Dermis blood vessel endothelial cell (primary cell): ENCODE measurements at regions not wholly inside any gene's neighbourhood (a gene's known extent, or its start where the extent isn't known, plus 50 kb on each side); places are given as distances from the start of the nearest gene placed in this dataset.

Experiments
- DNase-seq: peaks from one replicate; pipeline ENCODE4 v3.0.0; 2010

DNA sequence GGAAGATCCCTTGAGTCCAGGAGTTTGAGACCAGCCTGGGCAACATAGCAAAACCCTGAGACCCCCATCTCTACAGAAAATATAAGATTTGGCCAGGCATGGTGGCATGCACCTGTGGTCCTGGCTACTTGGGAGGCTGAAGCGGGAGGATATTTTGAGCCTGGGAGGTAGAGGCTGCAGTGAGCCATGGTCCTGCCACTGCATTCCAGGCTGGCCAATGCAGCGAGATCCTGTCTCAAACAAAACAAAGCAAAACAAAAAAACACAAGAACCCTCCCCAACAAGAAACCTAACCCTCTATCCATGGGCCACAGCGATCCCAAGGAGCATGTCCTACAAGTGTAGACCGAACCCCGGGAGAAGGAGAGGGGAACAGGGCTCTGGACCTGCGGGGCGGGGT lies 133.3 kb downstream of the MGAT5B start:
- no peak for DNase-seq

- DNase-seq, result peak; percentile 44
These were observed 134.2 kb downstream of the MGAT5B start for GRCh38 chr17:77002103-77003045.

- no peak for DNase-seq
These were observed 135.5 kb downstream of the MGAT5B start for GRCh38 chr17:77003699-77004098.

DNA sequence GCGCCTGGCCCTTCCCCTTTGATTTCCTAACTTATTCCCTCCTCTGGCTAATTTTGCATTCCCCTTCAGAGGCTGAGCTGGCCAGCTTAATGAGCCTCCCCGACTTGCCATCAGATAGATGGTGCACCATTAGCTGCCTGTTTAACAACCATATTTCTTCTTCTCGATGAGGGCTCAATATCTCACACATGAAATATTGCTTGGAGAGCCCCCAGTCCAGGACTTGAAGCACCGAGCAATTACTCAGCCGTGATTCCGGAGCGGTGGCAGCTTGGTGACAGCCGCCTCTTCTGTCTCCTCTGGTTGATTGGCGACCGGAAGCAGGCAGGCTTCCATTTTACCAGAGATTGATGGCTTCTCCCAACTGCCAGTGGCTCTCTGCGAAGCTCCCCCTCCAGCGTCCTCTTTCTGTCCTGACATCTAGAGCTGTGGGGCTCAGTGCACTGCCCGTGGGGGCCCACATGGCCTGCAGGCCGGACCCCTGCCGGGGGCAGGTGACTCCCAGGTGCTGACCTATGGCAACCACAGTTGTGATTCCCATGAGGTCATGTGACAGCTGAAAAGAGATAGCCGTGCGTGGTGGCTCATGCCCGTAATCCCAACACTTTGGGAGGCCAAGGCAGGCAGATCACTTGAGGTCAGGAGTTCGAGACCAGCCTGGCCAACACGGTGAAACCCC lies 133.7 kb upstream of the SEC14L1 start:
- DNase-seq, result no peak

DNA sequence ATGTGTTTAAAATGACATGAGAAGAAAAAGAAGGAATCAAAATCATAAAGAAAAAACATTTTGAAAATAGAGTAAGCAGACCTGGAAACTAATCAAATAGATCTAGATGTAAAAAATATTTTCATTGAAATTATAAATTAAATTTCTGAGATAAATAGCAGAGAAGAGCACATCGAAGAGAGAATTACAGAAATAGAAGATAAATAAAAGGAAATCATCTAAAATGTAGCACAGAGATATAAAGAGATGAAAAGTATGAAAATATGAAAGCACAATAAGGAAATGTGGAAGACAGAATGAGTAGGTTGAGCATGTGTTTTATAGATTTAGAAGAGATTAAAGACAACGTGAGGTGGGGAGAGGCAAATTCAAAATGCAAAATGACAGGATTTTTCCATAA lies 130.9 kb upstream of the SEC14L1 start:
- no peak for DNase-seq

DNA sequence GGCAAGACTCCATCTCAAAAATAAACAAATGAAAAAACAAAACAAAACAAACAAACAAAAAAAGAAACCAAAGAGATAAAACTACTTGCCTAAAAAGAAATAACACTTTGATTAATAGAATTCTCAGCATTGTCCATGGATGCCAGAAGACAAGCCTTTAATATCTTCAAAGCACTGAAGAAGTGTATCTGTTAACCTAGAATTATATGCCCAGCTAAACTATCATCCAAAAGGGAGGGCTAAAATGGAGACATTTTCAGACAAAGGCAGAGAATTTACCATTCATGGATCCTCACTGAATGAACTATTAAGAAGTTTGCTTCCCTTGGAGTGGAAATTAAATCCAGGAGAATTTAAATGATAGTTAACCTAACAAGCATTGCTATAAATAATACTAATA lies 130.1 kb upstream of the SEC14L1 start:
- no peak for DNase-seq

DNA sequence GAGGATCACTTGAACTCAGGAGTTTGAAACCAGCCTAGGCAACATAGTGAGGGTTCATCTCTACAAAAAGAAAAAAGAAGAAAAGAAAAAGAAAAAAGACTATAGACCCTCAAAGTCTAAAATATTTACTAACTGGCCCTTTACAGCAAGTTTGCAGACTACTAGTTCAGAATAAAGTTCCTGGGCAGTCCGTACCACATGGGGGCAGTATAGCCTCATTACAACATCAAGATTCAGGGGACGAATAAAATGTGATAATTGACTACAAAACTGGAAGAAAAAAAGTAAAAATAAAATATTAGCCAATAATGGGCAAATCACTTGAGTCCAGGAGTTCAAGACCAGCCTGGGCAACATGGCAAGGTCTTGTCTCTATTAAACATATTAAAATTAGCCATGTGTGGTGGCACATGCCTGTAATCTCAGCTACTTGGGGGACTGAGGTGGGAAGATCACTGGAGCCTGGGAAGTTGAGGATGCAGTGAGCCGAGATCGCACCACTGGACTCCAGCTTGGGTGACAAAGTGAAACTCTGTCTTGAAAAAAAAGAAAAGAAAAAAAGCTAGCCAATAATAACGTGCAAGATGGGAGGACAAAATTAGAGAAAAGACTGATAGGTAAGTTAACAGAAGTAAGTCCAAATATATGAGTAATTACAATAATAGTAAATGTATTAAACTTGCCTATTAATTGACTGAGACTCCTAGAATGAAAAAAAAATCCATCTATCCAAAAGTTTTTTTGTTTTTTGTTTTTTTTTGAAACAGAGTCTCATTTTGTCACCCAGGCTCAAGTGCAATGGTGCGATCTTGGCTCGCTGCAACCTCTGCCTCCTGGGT lies 129.4 kb upstream of the SEC14L1 start:
- DNase-seq, result peak; percentile 75

- no peak for DNase-seq
These were observed 122.3 kb upstream of the SEC14L1 start for GRCh38 chr17:77018504-77018903.

GRCh38 chr17:77019893-77020379 lies 120.8 kb upstream of the SEC14L1 start:
- no peak for DNase-seq

- no peak for DNase-seq
These were observed 119.8 kb upstream of the SEC14L1 start for GRCh38 chr17:77020973-77021372.

GRCh38 chr17:77022766-77023165 lies 118.0 kb upstream of the SEC14L1 start:
- DNase-seq, result no peak

GRCh38 chr17:77025781-77026180 lies 115.0 kb upstream of the SEC14L1 start:
- no peak for DNase-seq

DNA sequence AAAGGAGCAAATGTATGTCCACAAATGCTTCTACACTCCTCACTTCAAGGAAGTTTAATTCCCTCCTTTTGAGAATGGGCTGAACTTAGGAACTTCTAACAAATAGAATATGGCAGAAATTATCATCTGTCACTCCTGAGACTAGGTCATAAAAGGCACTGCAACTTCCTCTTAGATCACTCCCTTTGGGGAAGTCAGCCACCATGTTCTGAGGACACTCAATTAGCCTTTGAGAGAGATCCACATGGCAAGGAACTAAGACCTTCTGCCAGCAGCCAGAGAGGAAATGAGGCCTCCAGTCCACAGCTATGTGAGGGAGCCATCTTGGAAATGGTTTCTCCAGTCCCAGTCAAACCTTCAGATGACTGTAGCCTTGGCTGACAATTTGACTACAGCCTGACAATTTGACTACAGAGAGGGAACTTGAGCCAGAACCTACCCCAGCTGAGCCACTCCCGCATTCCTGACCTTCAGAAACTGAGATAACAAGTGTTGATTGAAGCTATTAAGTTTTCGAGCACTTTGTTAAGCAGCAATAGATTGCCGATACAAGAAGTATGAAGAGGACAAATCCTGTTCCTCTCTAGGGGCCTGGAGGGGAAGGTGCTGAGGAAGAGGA lies 113.4 kb upstream of the SEC14L1 start:
- no peak for DNase-seq

DNA sequence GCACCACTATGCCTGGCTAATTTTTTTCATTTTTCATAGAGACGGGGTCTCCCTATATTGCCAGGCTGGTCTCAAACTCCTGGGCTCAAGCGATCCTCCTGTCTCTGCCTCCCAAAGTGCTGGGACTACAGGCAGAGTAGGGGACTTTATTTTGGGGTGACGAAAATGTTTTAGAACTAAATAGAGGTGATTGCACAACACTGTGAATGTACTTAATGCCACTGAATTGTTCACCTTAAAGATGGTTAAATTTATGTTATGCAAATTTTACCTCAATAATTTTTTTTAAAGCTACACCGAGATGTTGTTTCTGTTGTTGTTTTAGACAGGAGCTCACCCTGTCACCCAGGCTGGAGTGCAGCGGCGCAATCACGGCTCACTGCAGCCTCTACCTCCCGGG lies 111.9 kb upstream of the SEC14L1 start:
- DNase-seq, result no peak

DNA sequence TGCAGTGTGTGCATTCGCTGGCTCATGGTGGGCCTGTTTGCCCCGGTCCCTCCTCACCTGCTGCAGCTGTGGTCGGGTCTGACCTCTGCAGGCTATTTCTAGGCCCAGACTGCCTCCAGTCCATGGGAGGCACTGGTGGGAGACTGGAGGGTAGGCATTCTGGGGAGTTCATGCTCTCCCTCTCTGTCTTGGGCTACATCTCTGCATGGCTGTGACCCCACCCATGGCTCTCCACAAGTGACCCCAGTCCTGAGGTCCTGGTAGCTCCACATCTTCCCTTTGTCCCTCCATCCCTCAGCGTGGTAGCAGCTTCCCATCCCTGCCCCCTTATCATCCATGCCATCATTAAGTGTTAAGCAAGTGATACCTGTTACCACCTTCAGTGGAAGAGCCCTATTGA lies 107.8 kb upstream of the SEC14L1 start:
- DNase-seq, result no peak

GRCh38 chr17:77033892-77034404 lies 106.8 kb upstream of the SEC14L1 start:
- DNase-seq, result no peak

- no peak for DNase-seq
These were observed 105.9 kb upstream of the SEC14L1 start for GRCh38 chr17:77034677-77035424.

DNA sequence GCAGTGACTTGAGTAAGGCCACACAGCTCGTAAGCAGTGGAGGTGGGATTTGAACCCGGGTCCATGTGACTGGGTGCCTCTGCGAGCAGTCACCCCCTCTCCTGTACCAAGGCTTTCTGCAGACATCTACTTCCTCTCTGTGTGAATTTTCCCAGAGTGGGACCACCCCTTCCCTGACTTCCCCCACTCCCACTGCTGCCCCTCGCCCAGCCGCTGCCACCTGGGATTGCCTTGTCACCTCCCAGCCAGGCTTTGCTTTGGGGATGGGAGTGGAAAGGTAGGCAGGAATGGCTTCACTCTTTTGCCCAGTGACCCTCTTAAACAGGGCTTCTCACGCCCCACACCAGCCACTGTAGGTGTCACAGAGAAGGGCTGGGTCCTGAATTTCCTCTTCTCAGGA lies 105.2 kb upstream of the SEC14L1 start:
- no peak for DNase-seq

DNA sequence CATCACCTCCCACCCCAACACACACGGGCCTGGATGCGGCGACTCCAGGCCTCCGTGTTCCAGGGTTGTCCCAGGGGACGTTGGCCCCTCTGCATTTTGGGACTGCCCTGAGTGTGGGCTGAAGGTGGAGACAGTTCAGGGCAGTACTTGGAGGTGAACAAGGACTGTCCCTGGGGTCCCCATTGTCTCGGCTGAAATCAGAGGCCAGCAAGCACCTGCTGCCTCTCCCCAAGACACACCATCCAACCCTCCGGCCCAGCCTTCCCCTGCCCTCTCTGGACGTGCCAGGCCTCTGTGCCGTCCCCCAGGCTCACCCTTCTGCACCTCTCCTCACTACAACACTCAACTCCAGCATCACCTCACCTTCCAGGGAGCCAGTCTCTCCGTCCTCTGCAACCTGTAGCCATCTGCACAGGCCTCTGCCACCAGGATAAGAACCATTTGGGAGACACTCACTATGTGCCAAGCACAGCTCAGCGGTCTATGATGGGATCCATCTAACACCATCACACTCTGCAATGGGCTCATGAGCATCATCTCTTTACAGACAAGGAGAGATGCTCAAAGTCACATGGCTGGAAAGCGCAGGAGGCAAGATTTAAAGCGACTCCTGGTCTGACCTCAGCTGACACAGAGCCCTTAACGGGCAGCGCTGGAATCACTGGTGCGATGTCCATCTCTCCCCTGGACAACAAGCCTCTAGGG lies 104.5 kb upstream of the SEC14L1 start:
- no peak for DNase-seq

GRCh38 chr17:77036841-77037381 lies 103.9 kb upstream of the SEC14L1 start:
- no peak for DNase-seq

- no peak for DNase-seq
These were observed 102.8 kb upstream of the SEC14L1 start for GRCh38 chr17:77037943-77038342.
